Lower lobe of right lung (tissue), 2 donors: ENCODE measurements at regions not wholly inside any gene's neighbourhood (a gene's known extent, or its start where the extent isn't known, plus 50 kb on each side); places are given as distances from the start of the nearest gene placed in this dataset.

ENCODE experiments used
- ATAC-seq, 2 donors: fragments of 200-7000 bp; cut with Tn5 transposase; one replicate each; pipeline ENCODE4 v1.9.1; 2020 to 2022; ENCODE audit warnings: mild to moderate bottlenecking in 2 of 2, moderate library complexity in 2 of 2
- DNase-seq: peaks from one replicate; pipeline ENCODE4 v3.0.0-alpha.2; 2020
- H3K27ac ChIP-seq: fragments of 200-600 bp; one replicate; pipeline ENCODE4 v1.8.0; 2022
- H3K27me3 ChIP-seq: fragments of 200-600 bp; one replicate; pipeline ENCODE4 v1.8.0; 2022; ENCODE audit warnings: low read depth
- H3K36me3 ChIP-seq: fragments of 200-600 bp; one replicate; pipeline ENCODE4 v1.8.0; 2022; ENCODE audit warnings: mild to moderate bottlenecking
- H3K4me1 ChIP-seq: fragments of 200-600 bp; one replicate; pipeline ENCODE4 v1.8.0; 2022
- H3K4me3 ChIP-seq: fragments of 200-600 bp; one replicate; pipeline ENCODE4 v1.8.0; 2022; ENCODE audit warnings: mild to moderate bottlenecking
- H3K9me3 ChIP-seq: fragments of 200-600 bp; one replicate; pipeline ENCODE4 v1.8.0; 2022
- intact Hi-C: fragments of 100-400 bp; cut with DNase I; formaldehyde crosslinking; loops from one replicate; pipeline ENCODE4 v1.11.0; 2022
- TF ChIP-seq, protein P1 (sequence below): fragments of 200-600 bp; IDR thresholded peaks from one replicate; pipeline ENCODE4 v1.8.0; 2022; ENCODE audit warnings: antibody characterized with exemption, mild to moderate bottlenecking
- donor health status: DM: no; HTN: yes; CAD: no; lungs with severe emphysema.

DNA sequence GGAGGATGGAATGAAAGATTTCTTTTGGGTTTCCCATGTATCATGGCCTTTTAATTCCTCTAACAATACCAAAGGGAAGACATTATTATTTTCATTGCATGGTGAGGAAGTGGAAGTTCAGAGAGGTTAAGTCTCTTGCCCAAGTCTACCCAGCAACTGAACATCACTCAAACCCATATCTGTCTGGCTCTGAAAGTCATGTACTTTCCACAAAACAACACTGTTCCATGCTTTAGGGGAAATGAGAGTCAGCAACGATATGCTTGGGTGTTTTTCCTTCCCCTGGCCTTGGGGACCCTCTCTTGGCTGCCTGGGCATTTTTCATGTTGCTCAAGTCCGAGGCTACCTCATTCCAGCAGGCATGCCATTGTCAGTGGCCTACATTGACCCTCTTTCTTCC is 118.8 kb downstream of the ADTRP start:
- DNase-seq (no peak), ATAC-seq (no peak)
- Histone ChIP-seq H3K9me3 (no peaks in the 10 kb centered on the region), H3K27ac (no peak overlapping the region), H3K4me3 (no peak overlapping the region), H3K36me3 (no peaks in the 10 kb centered on the region), H3K4me1 (peaks cover 18% of the 10 kb centered on the region), H3K27me3 (no peaks in the 10 kb centered on the region)
- intact Hi-C loops = loop anchor here (5.0 kb wide), 1 partner anchor 948 kb away; no protein-coding TSS in a partner anchor
- TF ChIP-seq, protein P1, sequence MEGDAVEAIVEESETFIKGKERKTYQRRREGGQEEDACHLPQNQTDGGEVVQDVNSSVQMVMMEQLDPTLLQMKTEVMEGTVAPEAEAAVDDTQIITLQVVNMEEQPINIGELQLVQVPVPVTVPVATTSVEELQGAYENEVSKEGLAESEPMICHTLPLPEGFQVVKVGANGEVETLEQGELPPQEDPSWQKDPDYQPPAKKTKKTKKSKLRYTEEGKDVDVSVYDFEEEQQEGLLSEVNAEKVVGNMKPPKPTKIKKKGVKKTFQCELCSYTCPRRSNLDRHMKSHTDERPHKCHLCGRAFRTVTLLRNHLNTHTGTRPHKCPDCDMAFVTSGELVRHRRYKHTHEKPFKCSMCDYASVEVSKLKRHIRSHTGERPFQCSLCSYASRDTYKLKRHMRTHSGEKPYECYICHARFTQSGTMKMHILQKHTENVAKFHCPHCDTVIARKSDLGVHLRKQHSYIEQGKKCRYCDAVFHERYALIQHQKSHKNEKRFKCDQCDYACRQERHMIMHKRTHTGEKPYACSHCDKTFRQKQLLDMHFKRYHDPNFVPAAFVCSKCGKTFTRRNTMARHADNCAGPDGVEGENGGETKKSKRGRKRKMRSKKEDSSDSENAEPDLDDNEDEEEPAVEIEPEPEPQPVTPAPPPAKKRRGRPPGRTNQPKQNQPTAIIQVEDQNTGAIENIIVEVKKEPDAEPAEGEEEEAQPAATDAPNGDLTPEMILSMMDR = no peak

DNA sequence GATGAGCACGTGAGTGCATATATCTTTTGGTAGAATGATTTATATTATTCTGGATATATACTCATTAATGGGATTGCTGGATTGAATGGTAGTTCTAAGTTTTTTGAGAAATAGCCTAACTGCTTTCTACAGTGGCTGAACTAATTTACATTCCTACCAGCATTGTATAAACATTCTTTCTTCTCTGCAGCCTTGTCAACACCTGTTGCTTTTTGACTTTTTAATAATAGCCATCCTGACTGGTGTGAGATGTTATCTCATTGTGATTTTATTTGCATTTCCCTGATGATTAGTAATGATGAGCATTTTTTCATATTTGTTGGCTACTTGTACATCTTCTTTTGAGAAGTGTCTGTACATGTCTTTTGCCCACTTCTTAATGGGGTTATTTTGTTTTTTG is 116.3 kb downstream of the ADTRP start:
- Histone ChIP-seq H3K27me3 (no peaks in the 10 kb centered on the region), H3K9me3 (no peaks in the 10 kb centered on the region), H3K36me3 (no peaks in the 10 kb centered on the region), H3K4me3 (no peak overlapping the region), H3K27ac (no peak overlapping the region), H3K4me1 (no peaks in the 10 kb centered on the region)
- ATAC-seq (no peak), DNase-seq (no peak)
- TF ChIP-seq, protein P1 = no peak
- intact Hi-C loops = no loop called here

- TF ChIP-seq, protein P1 = no peak
- DNase-seq (no peak), ATAC-seq (no peak)
- intact Hi-C loops = no loop called here
- no peak overlapping the region for H3K4me3 ChIP-seq
- no peaks in the 10 kb centered on the region for H3K27me3 ChIP-seq
- H3K36me3 ChIP-seq = no peaks in the 10 kb centered on the region
- H3K9me3 ChIP-seq = no peaks in the 10 kb centered on the region
- no peak overlapping the region for H3K27ac ChIP-seq
- no peaks in the 10 kb centered on the region for H3K4me1 ChIP-seq
Measured at GRCh38 chr6:11663519-11663918, 115.1 kb downstream of the ADTRP start.
